ENCODE measurements at regions not wholly inside any gene's neighbourhood (a gene's known extent, or its start where the extent isn't known, plus 50 kb on each side); places are given as distances from the start of the nearest gene placed in this dataset.
A peak's percentile ranks its signal among the peaks of the same experiment; 100 is the strongest.
"Not testable (repeated sequence)": the region's sequence is repeated elsewhere in the genome, so short reads cannot be mapped to it uniquely, and the experiment has no call there.

DNA sequence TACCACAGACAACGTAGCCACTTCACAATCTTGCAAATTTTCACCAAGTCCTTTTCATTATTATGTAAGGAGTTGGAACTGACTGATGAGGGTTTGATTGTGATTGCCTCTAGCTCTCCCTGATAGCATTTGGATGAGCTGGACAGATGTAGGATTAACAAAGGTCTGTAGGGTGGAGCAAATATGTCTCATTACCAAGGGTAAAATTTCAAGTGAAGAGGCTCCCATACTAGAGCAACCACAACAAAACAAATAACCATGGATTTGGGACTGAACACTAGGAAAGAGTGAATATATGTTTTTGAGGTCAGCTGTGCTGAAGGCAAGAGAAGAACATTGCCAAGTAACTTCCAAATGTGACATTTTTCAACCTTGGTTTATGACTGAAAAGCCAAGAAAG is 281.7 kb downstream of the NEBL start:
- 0 out of 2 replicates have a peak, but pooled peaks cover 4% of the 10 kb centered on the region for H3K4me1 ChIP-seq
- no peaks in the 10 kb centered on the region for H3K27me3 ChIP-seq
- H3K9me3 ChIP-seq (replicated peaks): peaks cover under 1% of the 10 kb centered on the region; the same call in 1 of the 2 replicates
- peak in 1 of 2 experiments; percentile 9 for DNase-seq
- H3K4me3 ChIP-seq: no peak overlapping the region
- H3K36me3 ChIP-seq: no peaks in the 10 kb centered on the region
- no peak overlapping the region for H3K27ac ChIP-seq

DNA sequence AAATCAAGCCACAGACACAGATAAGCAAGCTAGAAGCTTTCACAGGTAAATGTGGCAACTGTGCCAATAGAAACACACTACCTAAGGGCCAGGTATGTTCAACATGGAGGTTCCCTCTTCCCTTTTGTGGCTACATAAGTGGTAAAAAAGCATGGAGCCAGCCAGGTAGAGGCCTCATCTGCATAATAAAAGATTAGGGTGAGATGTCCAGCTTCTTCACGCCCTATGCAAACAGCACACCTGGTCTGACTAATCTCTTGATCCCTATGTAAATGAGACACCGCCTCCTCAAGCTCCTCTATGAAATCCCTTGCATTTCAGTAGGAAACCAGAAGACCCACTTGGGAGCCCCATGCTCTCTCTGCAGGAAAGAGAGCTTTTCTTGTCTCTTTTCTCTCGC is 282.2 kb downstream of the NEBL start:
- Histone ChIP-seq H3K4me1 (0 out of 2 replicates have a peak, but pooled peaks cover 4% of the 10 kb centered on the region), H3K9me3 (replicated peaks) (peaks cover 6% of the 10 kb centered on the region; the same call in 1 of the 2 replicates), H3K4me3 (no peak overlapping the region), H3K27ac (no peak overlapping the region), H3K27me3 (no peaks in the 10 kb centered on the region), H3K36me3 (no peaks in the 10 kb centered on the region; the same call in 1 of the 2 replicates)
- DNase-seq: no peak

DNA sequence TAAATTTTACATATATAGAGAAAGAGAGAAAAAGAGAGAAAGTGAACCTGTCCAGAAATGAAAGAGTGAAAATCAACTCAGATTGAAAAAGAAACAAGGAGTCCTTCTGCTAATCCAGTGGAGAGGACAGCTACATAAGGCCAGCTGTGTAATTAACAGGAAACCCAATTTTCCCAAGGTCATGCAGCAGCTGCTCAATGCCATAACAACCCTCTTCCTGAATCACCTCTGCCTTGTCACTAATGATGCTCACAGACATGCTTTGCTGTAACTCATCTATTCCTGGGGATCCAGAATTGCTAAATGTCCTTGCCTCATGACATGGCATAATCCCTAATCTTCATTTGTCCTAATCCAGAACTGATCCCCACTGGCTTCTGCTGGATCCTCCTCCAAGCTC is 288.6 kb downstream of the NEBL start:
- no peaks in the 10 kb centered on the region; the same call in 1 of the 2 replicates for H3K36me3 ChIP-seq
- H3K27ac ChIP-seq: no peak overlapping the region
- DNase-seq: peak; percentile 30 to 68
- peaks cover 9% of the 10 kb centered on the region; the same call in 1 of the 2 replicates for H3K9me3 ChIP-seq (replicated peaks)
- peaks cover 9% of the 10 kb centered on the region for H3K4me1 ChIP-seq
- H3K27me3 ChIP-seq: no peaks in the 10 kb centered on the region
- no peak overlapping the region for H3K4me3 ChIP-seq

DNA sequence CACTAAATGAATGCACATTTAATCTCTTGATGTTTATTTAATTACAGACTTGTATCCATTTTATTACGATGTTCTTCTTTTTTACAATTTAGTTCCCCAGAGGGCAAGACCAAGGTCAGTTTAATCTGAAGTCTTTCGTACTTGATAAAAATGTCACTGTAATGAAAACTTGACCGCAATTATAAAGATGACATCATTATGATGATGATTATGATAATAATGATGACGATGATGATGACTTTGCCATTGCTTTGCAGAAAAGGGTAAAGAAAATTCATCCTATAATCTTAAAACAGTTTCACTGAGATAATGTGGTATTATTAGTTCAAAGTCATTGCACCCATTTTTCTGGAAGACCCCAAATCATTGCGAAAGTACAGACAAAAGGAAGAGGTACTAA is 290.1 kb downstream of the NEBL start:
- peaks cover 9% of the 10 kb centered on the region for H3K4me1 ChIP-seq
- no peaks in the 10 kb centered on the region for H3K27me3 ChIP-seq
- no peak for DNase-seq
- peaks cover 9% of the 10 kb centered on the region; the same call in 1 of the 2 replicates for H3K9me3 ChIP-seq (replicated peaks)
- no peaks in the 10 kb centered on the region; the same call in 1 of the 2 replicates for H3K36me3 ChIP-seq
- no peak overlapping the region for H3K4me3 ChIP-seq
- H3K27ac ChIP-seq: no peak overlapping the region

DNA sequence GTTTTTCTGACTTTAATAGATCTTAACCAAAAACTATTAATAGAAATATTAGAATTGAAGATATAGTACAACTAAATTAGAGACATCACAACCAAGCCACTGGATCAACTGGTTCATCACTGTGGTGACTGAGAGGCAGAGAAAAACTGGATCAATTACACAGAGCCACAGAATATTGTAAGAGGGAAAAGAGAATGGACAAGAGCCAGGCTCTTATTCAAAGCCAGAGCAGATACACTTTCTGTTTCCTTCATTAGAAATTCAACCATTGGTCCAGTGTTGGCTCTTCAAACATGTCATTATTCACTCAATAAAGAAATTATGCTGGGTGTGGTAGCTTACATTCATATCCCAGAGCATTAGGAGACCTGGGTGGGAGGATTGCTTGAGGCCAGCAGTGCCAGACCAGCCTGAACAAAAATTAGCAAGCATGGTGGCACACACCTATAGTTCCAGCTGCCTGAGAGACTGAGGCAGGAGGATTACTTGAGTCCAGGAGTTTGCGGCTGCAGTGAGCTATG is 295.1 kb downstream of the NEBL start:
- DNase-seq: no peak
- peaks cover 29% of the 10 kb centered on the region for H3K4me1 ChIP-seq
- H3K27ac ChIP-seq: no peak overlapping the region
- H3K27me3 ChIP-seq: no peaks in the 10 kb centered on the region
- no peaks in the 10 kb centered on the region for H3K36me3 ChIP-seq
- H3K9me3 ChIP-seq (replicated peaks): no peaks in the 10 kb centered on the region
- no peak overlapping the region for H3K4me3 ChIP-seq

DNA sequence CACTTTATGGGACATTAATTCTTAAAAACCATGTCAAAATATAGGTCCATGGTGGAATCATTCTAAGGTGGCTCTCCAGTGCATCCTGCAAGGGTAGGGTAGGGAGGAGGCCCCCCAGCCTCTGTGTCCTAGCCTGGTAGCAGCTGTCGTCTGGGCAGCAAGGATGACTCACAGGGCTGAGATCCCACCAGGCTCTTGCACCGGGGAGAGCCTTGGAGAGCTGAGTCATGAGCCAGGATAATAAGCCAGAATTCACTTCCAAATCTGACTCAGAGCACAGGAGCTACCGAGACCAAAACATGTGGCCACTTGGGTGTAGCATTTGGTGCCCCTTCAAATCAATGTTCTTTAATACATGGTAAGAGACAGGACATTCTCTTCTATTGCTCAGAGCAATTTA is 298.5 kb downstream of the NEBL start:
- H3K4me1 ChIP-seq: peaks cover 35% of the 10 kb centered on the region
- no peak overlapping the region for H3K4me3 ChIP-seq
- H3K9me3 ChIP-seq (replicated peaks): no peaks in the 10 kb centered on the region
- no peaks in the 10 kb centered on the region for H3K36me3 ChIP-seq
- peak overlapping the region; percentile 73 for H3K27ac ChIP-seq
- peak; percentile 94 to 95 for DNase-seq
- H3K27me3 ChIP-seq: no peaks in the 10 kb centered on the region

DNA sequence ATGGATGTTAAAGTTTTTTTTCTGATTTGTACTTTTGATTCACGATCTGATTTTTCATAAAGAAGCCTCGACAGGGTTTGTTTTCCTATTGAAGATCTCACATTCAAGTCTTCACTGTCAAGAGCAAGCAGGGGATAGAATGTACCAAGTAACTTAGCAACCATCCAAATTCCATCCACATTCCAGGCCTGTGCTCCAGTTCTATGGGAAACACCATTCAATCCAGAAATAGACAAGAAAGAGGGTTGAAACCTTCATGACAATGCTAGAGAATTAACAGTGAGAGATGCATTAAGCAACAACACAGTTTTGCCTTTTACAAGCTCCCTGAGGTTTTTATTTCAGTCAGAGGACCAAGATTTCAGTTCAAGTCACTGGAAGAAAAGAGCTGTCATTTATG is 300.2 kb downstream of the NEBL start:
- Histone ChIP-seq H3K4me3 (no peak overlapping the region), H3K4me1 (peaks cover 35% of the 10 kb centered on the region), H3K36me3 (no peaks in the 10 kb centered on the region), H3K27ac (peak overlapping the region; percentile 73), H3K27me3 (no peaks in the 10 kb centered on the region), H3K9me3 (replicated peaks) (no peaks in the 10 kb centered on the region)
- DNase-seq: peak in 1 of 2 experiments; percentile 19

DNA sequence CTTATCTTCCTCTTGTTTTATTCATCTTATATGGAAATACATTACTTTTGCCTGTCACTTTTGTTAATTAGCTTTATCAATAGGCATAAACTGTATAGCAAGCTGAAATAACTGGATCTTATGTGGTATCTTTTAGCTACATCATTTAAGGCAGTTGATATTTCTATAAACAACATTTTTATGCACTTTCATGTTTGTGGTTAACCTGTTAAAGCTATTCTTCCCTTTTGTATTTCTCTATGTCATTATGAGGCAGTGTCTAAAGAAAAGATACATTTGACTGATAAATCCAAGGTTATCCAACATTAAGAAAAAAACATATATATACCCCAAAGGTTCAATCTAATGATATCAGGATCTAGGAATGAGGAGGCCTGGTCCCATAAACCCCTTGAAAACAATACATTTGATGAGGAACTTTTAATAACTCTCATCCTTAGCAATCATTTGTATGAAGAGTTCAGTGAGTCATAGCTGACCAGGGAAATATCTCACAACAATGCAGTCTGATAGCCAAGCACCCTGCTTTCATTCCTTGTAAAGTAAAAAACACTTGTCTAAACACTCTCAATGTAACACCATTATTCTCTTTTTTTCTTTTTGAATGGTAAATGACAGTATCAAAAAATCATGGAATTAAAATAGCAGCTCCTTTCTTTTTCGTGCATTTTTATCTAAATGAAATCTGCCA is 300.9 kb downstream of the NEBL start:
- DNase-seq: no peak
- Histone ChIP-seq H3K27ac (peak overlapping the region; percentile 7; the same call in 1 of the 2 replicates), H3K4me1 (peaks cover 35% of the 10 kb centered on the region), H3K27me3 (no peaks in the 10 kb centered on the region), H3K4me3 (no peak overlapping the region), H3K36me3 (no peaks in the 10 kb centered on the region), H3K9me3 (replicated peaks) (no peaks in the 10 kb centered on the region)

DNA sequence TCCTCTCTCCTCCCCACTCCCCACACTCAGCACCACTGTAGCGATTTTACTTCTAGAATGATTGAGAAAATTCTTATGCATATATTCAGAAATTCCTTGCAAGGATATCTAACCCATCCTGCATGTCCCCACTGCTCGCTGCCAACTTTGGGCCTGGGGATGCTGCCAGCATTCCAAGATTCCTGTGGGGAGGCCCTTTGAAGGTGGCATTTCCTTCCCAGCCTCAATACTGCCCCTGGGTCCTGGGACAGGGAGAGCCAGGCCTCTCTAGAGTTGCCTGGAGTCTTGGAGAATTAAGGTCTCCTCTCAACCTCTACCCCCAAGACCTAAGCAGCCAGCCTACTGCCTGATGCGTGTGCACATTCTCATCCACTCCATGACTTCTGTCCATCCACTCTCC is 303.5 kb downstream of the NEBL start:
- no peak overlapping the region for H3K27ac ChIP-seq
- DNase-seq: no peak
- peaks cover 26% of the 10 kb centered on the region for H3K4me1 ChIP-seq
- no peaks in the 10 kb centered on the region for H3K36me3 ChIP-seq
- no peaks in the 10 kb centered on the region for H3K27me3 ChIP-seq
- H3K4me3 ChIP-seq: no peak overlapping the region
- no peaks in the 10 kb centered on the region for H3K9me3 ChIP-seq (replicated peaks)

DNA sequence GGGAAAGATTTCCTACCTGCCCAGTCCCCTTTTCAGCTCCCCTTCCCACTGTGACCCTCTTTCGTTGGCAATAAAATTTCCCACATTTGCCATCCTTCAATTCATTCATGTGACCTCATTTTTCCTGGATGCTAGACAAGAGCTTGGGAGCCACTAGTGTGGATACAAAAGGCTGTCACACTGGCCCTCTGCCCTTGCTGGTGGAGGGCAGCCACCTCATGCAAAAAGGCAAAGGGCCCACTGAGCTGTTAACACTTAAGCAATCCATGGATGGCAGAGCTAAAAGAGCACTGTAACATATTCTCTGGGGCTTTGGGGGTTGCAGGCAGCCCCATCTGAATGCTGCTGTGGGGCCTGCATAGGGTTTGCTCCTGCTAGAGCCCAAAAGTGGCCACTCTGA is 315.1 kb downstream of the NEBL start:
- no peaks in the 10 kb centered on the region for H3K9me3 ChIP-seq (replicated peaks)

DNA sequence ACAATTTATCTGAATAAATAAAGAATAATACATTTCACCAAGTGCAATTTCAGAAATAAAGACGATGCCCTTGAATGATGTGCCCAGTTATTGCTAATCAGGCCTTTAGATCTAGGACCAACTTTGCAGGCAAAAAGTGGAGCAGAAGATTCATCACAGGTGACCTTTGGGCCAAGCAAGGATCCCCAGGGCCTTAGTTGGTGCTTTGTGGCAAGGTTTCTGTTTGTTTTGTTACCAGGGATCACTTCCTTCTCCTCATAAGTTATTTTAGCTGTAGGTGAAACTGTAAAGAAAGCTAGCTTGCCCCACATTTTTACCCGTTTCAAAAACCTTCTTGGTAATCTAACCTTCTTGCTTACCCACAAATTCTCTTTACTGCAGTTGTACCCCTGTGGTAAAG is 323.2 kb downstream of the NEBL start:
- Histone ChIP-seq H3K27ac (no peak overlapping the region), H3K27me3 (no peaks in the 10 kb centered on the region)
- no peak for DNase-seq

More for the DNA sequence above, 315.1 kb downstream of the NEBL start:
- no peak overlapping the region for H3K4me3 ChIP-seq
- H3K36me3 ChIP-seq: no peaks in the 10 kb centered on the region
- no peak overlapping the region for H3K27ac ChIP-seq
- no peaks in the 10 kb centered on the region for H3K27me3 ChIP-seq
- no peaks in the 10 kb centered on the region for H3K4me1 ChIP-seq
- no peak for DNase-seq

DNA sequence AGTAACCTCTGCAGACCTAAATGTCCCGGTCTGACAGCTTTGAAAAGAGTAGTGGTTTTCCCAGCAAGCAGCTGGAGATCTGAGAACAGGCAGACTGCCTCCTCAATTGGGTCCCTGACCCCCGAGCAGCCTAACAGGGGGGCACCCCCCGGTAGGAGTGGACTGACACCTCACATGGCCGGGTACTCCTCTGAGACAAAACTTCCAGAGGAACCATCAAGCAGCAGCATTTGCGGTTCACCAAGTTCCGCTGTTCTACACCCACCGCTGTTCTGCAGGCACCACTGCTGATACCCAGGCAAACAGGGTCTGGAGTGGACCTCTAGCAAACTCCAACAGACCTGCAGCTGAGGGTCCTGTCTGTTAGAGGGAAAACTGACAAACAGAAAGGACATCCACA is 341.1 kb downstream of the NEBL start:
- not testable (repeated sequence) for H3K27me3 ChIP-seq; H3K4me1 ChIP-seq; H3K4me3 ChIP-seq; H3K36me3 ChIP-seq; DNase-seq; H3K27ac ChIP-seq; H3K9me3 ChIP-seq (replicated peaks)

More for the DNA sequence above, 323.2 kb downstream of the NEBL start:
- no peaks in the 10 kb centered on the region for H3K9me3 ChIP-seq (replicated peaks)
- H3K36me3 ChIP-seq: no peaks in the 10 kb centered on the region
- no peaks in the 10 kb centered on the region for H3K4me1 ChIP-seq
- H3K4me3 ChIP-seq: no peak overlapping the region

DNA sequence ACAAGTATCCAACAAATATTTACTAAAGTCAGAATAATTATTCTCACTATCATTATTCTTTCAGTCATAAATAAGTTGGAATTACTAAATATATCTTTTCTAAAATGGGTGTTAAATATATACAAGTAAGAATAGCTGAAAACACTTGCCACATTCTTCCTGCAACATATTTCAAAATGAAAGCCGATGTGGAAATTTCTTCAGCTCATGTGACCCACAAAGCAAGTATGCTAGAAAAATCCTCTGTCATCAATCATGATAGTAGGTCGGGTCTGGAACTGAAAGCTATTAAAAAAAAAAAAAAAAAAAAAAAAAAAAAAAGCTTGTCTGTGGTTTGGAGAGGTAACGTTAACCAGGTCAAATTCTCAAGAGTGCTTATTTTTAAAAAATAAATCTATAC is 344.7 kb downstream of the NEBL start:
- H3K36me3 ChIP-seq: no peaks in the 10 kb centered on the region
- H3K9me3 ChIP-seq (replicated peaks): no peaks in the 10 kb centered on the region
- no peaks in the 10 kb centered on the region for H3K27me3 ChIP-seq
- H3K4me3 ChIP-seq: no peak overlapping the region
- no peak overlapping the region for H3K27ac ChIP-seq
- H3K4me1 ChIP-seq: no peaks in the 10 kb centered on the region
- no peak for DNase-seq

DNA sequence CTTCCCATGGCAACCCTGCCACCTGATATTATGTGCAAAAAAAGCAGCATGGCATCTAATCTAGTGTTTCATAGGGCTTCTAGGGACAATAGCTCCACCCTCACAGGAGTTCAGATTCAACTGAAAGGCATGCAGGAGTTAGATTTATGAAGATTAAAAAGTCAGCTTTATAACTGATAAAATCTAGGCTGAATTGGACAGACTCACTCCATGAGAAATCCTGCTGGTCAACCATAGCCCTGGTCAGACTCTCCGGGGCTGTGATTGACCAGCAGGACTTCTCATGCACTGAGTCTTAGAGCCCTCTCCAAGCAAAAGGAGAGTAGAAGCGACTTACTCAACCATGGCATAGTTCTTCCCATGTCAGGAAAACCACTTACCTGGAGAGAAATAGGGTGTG is 345.4 kb downstream of the NEBL start:
- DNase-seq: no peak
- Histone ChIP-seq H3K4me3 (no peak overlapping the region), H3K27me3 (no peaks in the 10 kb centered on the region), H3K36me3 (no peaks in the 10 kb centered on the region), H3K27ac (no peak overlapping the region), H3K9me3 (replicated peaks) (no peaks in the 10 kb centered on the region), H3K4me1 (no peaks in the 10 kb centered on the region)

DNA sequence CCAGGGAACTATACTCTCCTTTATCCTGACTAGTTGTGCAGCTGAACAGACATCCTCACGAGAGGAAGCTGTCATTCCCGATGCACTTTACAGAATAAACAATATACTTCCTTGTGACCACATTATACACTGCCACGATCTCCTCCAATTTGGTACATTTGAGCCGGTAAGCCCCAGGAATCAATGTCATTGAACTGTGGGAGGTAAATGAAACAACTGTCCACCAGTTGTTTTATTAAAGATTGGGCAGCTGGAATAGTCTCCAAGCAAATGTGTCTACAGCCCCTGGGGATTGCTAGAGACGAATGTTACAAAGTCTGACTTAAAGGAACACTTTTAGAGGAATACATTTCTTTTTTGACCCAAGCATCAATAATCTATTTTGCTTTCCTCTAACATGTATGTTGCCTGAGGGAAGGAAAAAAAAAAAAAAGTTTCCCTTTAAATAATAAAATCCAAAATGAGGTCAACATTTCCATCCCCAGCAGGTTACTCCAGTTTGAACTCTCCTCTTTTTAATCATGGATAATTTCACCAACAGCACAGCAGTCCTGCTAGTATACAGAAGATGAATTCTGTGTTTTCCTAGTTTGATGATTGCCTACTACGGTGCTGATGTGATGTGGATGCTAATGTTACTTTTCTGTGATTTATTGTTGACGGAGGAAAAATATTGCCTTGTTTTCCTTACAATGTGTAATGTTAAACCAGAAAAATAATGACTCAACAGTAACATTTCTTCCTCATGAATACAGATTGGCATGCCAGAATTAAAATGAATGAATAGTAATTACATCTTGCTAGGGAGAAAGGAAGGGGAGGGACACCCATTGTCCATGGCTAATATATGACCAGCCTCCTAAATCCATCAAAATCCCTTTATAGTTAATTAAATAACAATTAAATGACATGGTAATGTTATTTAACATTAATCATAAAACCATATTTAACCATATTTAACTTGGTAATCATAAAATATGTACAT is 360.9 kb downstream of the NEBL start:
- DNase-seq: peak; percentile 50 to 81

More for the DNA sequence above, 360.9 kb downstream of the NEBL start:
- H3K4me1 ChIP-seq: peaks cover 14% of the 10 kb centered on the region
- no peaks in the 10 kb centered on the region for H3K9me3 ChIP-seq (replicated peaks)
- H3K27me3 ChIP-seq: no peaks in the 10 kb centered on the region
- no peaks in the 10 kb centered on the region for H3K36me3 ChIP-seq
- no peak overlapping the region for H3K4me3 ChIP-seq
- no peak overlapping the region for H3K27ac ChIP-seq

Data from SJCRH30 (cell line).